Activated T-helper 2 cell treated with anti-CD3 and anti-CD28 coated beads, Interferon-gamma antibody, Interleukin-2, Interleukin-4, amounts not matched to agents 10 μg/mL and 5 μg/mL and 100 μg/mL, durations not matched to agents 14 hours and 24 hours and 36 hours (primary cell): ENCODE measurements at regions not wholly inside any gene's neighbourhood (a gene's known extent, or its start where the extent isn't known, plus 50 kb on each side); places are given as distances from the start of the nearest gene placed in this dataset.

Experiments
- DNase-seq: peaks from one replicate; pipeline ENCODE4 v3.0.0; 2021; ENCODE audit warnings: low spot score
- H3K27ac Mint-ChIP-seq: one replicate; pipeline ENCODE4 v1.8.0; 2021; ENCODE audit warnings: mixed read lengths
- H3K27me3 Mint-ChIP-seq: one replicate; pipeline ENCODE4 v1.8.0; 2021; ENCODE audit warnings: low read depth, mixed read lengths
- H3K36me3 Mint-ChIP-seq: one replicate; pipeline ENCODE4 v1.8.0; 2021; ENCODE audit warnings: low read depth, mixed read lengths
- H3K4me1 Mint-ChIP-seq: one replicate; pipeline ENCODE4 v1.8.0; 2021; ENCODE audit warnings: low read depth, mixed read lengths
- H3K4me3 Mint-ChIP-seq: one replicate; pipeline ENCODE4 v1.8.0; 2021; ENCODE audit warnings: low read depth, mild to moderate bottlenecking, moderate library complexity, mixed read lengths
- H3K9me3 Mint-ChIP-seq: one replicate; pipeline ENCODE4 v1.8.0; 2021; ENCODE audit warnings: mixed read lengths
- intact Hi-C: fragments of 100-400 bp; cut with micrococcal nuclease; formaldehyde crosslinking; loops from one replicate; pipeline ENCODE4 v1.15.1; 2023

- no peak for DNase-seq
- Mint-ChIP-seq H3K27ac (no peak overlapping the region), H3K4me3 (no peak overlapping the region), H3K4me1 (no peaks in the 10 kb centered on the region), H3K9me3 (peaks cover 36% of the 10 kb centered on the region), H3K36me3 (no peaks in the 10 kb centered on the region), H3K27me3 (no peaks in the 10 kb centered on the region)
- intact Hi-C loops, result no loop called here
Observed at GRCh38 chr1:105830571-105831146, 1225.8 kb upstream of the PRMT6 start.

DNA sequence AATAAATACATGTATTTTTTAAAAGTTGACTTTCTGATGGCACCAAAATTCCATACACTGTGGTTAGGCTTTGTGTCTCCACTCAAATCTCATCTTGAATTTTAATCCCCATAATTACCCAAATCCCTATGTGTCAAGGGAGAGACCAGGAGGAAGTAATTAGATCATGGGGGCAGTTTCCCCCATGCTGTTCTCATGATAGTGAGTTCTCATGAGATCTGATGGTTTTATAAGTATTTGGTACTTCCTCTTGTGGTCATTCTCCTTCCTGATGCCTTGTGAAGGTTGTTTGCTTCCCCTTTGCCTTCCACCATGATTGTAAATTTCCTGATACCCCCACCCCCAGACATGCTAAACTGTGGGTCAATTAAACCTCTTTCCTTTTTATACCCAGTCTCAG, 1218.4 kb upstream of the PRMT6 start:
- no peaks in the 10 kb centered on the region for H3K36me3 Mint-ChIP-seq
- H3K9me3 Mint-ChIP-seq, result peaks cover 27% of the 10 kb centered on the region
- H3K4me3 Mint-ChIP-seq, result no peak overlapping the region
- no peak for DNase-seq
- no peaks in the 10 kb centered on the region for H3K27me3 Mint-ChIP-seq
- H3K4me1 Mint-ChIP-seq, result no peaks in the 10 kb centered on the region
- no peak overlapping the region for H3K27ac Mint-ChIP-seq
- intact Hi-C loops, result no loop called here

DNA sequence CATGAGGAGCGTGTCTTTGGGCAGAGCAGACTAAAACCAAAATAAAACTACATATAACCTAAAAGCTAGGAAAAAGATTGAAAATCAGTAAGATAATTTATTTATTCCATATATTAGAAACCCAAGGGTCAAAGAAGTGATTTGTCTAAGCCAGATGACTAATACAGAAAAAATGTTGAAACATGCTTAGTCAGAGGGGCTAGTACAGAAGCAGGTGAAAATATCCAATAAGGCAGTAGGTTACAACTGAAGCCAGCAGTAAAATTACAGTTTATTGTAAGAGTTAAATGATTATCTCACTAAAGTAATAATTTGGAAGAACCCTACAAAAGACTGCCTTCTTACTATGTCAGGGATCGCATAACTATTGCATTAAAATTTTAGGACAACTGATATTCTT, 1190.9 kb upstream of the PRMT6 start:
- Mint-ChIP-seq H3K27me3 (no peaks in the 10 kb centered on the region), H3K4me1 (no peaks in the 10 kb centered on the region), H3K9me3 (peaks cover 29% of the 10 kb centered on the region), H3K36me3 (no peaks in the 10 kb centered on the region), H3K4me3 (no peak overlapping the region), H3K27ac (no peak overlapping the region)
- DNase-seq, result no peak
- intact Hi-C loops, result no loop called here

DNA sequence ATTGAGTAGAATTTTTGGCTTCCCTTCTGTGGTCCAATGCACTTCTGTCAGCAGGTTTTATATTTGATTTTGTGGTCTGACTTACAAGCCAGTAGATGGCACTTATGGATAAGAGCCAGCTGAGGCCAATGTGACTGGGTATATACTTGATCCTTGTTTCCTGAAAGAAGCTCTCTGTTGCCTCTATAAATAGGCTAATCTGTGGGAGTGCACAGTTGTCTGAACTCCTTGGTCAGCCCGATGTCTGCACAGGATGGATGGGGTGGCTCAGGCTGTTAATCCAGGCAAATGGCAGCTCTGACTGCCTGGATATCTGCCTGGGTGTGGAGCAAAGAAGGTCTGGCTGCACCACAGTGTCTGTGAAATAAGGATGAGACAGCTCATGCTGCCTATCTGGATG, 1183.7 kb upstream of the PRMT6 start:
- no peaks in the 10 kb centered on the region for H3K27me3 Mint-ChIP-seq
- no peak overlapping the region for H3K4me3 Mint-ChIP-seq
- no peak overlapping the region for H3K27ac Mint-ChIP-seq
- no peak for DNase-seq
- H3K9me3 Mint-ChIP-seq, result peaks cover 33% of the 10 kb centered on the region
- intact Hi-C loops, result no loop called here
- no peaks in the 10 kb centered on the region for H3K36me3 Mint-ChIP-seq
- H3K4me1 Mint-ChIP-seq, result no peaks in the 10 kb centered on the region

DNA sequence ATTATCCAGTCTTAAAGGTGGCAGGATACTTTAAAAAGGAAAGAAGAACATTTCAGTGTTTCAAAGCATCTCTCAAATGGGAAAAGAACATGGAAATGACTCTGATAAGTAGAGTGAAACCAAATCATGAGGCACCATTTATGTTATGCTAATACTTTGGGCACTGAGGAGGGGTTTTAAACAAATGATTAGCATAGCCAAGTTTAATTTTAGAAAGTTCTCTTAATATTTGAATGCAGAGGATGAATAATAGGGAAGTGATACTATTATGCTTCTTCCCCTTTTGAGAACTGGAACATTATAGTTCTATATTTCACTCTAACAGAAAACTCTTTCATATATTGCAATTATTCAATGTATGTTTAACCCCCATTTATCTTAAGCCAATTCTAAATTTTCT, 1181.9 kb upstream of the PRMT6 start:
- Mint-ChIP-seq H3K36me3 (no peaks in the 10 kb centered on the region), H3K9me3 (peaks cover 37% of the 10 kb centered on the region), H3K27ac (no peak overlapping the region), H3K4me1 (no peaks in the 10 kb centered on the region), H3K27me3 (no peaks in the 10 kb centered on the region), H3K4me3 (no peak overlapping the region)
- no peak for DNase-seq
- intact Hi-C loops, result no loop called here

DNA sequence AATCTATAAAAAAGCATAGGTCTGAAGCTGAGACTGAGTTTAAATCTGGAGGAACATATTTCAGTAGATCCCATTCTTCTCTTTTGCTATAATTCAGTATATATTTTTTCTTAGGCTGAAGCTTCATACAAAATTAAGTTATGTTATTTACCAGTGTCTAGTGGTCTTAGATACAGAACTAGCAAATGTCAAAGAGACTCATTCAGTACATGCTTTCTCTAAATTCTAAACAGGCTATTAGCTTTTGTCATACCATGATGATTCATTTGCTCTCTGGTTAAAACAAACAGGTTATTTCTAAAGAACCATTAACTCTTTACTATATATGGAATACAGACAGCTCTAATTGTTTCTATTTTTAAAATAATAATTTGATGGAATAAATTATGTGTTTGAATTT, 1170.2 kb upstream of the PRMT6 start:
- Mint-ChIP-seq H3K4me3 (no peak overlapping the region), H3K36me3 (no peaks in the 10 kb centered on the region), H3K27ac (no peak overlapping the region), H3K4me1 (no peaks in the 10 kb centered on the region), H3K9me3 (peaks cover 31% of the 10 kb centered on the region), H3K27me3 (no peaks in the 10 kb centered on the region)
- intact Hi-C loops, result no loop called here
- no peak for DNase-seq

GRCh38 chr1:105891308-105891707, 1165.2 kb upstream of the PRMT6 start:
- H3K9me3 Mint-ChIP-seq, result peaks cover 50% of the 10 kb centered on the region
- intact Hi-C loops, result no loop called here

DNA sequence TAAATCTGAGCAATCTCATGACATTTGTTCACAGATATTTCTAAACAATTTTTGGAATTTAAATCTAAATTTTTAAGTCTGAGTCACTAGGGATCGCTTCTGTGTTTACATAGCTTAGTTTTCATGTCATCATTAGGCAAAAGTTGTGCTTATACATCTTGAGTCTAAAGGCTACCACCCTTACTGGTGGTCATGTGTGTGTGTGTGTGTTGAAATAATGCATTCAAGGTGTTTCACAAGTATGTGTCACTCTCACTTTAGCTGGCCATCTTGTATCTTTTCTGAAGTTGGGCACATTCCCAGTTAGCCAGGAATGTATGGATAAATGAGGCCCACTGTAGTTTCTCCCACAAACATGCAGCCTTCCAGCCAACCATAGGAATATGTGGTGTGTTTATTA, 1162.5 kb upstream of the PRMT6 start:
- no peaks in the 10 kb centered on the region for H3K4me1 Mint-ChIP-seq
- no peaks in the 10 kb centered on the region for H3K27me3 Mint-ChIP-seq
- no peaks in the 10 kb centered on the region for H3K36me3 Mint-ChIP-seq
- no peak overlapping the region for H3K27ac Mint-ChIP-seq
- peaks cover 65% of the 10 kb centered on the region for H3K9me3 Mint-ChIP-seq
- DNase-seq, result no peak
- intact Hi-C loops, result no loop called here
- no peak overlapping the region for H3K4me3 Mint-ChIP-seq

More at GRCh38 chr1:105891308-105891707, 1165.2 kb upstream of the PRMT6 start:
- no peaks in the 10 kb centered on the region for H3K27me3 Mint-ChIP-seq
- H3K4me1 Mint-ChIP-seq, result no peaks in the 10 kb centered on the region
- DNase-seq, result no peak
- H3K27ac Mint-ChIP-seq, result no peak overlapping the region
- H3K4me3 Mint-ChIP-seq, result no peak overlapping the region
- H3K36me3 Mint-ChIP-seq, result no peaks in the 10 kb centered on the region

- Mint-ChIP-seq H3K36me3 (no peaks in the 10 kb centered on the region), H3K4me3 (no peak overlapping the region), H3K4me1 (no peaks in the 10 kb centered on the region), H3K27ac (no peak overlapping the region), H3K9me3 (peaks cover 19% of the 10 kb centered on the region), H3K27me3 (no peaks in the 10 kb centered on the region)
- no peak for DNase-seq
- intact Hi-C loops, result no loop called here
Observed at GRCh38 chr1:105909811-105910210, 1146.7 kb upstream of the PRMT6 start.

DNA sequence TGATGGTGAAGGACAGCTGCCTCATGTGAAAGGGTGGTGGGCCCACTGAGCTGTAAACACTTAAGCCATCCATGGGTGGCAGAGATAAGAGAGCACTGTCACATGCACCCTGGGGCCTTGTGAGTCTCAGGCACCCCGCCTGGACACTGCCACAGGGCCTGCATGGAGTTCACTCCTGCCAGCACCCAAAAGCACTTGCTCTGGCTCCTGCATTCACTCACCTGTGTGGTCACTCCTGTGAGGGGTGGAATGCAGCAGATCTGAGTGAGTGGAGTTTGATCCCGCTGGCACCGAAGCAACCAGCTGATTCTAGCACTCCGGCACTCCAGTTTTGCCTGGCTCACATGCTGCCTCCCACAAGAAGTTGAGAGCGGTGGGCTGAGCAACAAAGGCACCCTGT, 1142.1 kb upstream of the PRMT6 start:
- intact Hi-C loops, result no loop called here
- no peak for DNase-seq
- no peak overlapping the region for H3K4me3 Mint-ChIP-seq
- no peaks in the 10 kb centered on the region for H3K27me3 Mint-ChIP-seq
- H3K27ac Mint-ChIP-seq, result no peak overlapping the region
- no peaks in the 10 kb centered on the region for H3K4me1 Mint-ChIP-seq
- peaks cover 24% of the 10 kb centered on the region for H3K9me3 Mint-ChIP-seq
- H3K36me3 Mint-ChIP-seq, result no peaks in the 10 kb centered on the region

- no peak overlapping the region for H3K27ac Mint-ChIP-seq
- no peak for DNase-seq
- H3K27me3 Mint-ChIP-seq, result no peaks in the 10 kb centered on the region
- no peaks in the 10 kb centered on the region for H3K36me3 Mint-ChIP-seq
- no peak overlapping the region for H3K4me3 Mint-ChIP-seq
- intact Hi-C loops, result no loop called here
- H3K4me1 Mint-ChIP-seq, result no peaks in the 10 kb centered on the region
- H3K9me3 Mint-ChIP-seq, result peaks cover 47% of the 10 kb centered on the region
Observed at GRCh38 chr1:105934806-105935205, 1121.7 kb upstream of the PRMT6 start.

- Mint-ChIP-seq H3K4me3 (no peak overlapping the region), H3K27ac (no peak overlapping the region), H3K4me1 (no peaks in the 10 kb centered on the region), H3K9me3 (peaks cover 40% of the 10 kb centered on the region), H3K27me3 (no peaks in the 10 kb centered on the region), H3K36me3 (no peaks in the 10 kb centered on the region)
- intact Hi-C loops, result no loop called here
- DNase-seq, result no peak
Observed at GRCh38 chr1:105964879-105965278, 1091.6 kb upstream of the PRMT6 start.

DNA sequence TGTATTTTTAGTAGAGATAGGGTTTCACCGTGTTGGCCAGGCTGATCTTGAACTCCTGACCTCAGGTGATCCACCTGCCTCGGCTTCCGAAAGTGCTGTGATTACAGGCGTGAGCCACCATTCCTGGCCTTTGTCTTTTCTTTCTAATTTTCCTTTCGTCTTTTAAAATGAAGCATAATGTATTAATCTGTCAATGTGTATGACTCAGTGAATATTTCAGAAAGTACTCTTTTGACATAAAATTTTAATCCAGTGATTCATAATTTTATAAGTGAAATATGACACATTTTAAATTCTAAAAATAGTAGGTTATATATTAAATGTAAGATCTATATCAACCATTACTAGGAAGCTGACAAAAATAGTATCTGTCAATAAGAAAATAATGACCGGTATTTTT, 1059.0 kb upstream of the PRMT6 start:
- Mint-ChIP-seq H3K27ac (no peak overlapping the region), H3K27me3 (no peaks in the 10 kb centered on the region), H3K9me3 (peaks cover 31% of the 10 kb centered on the region), H3K4me1 (no peaks in the 10 kb centered on the region), H3K36me3 (no peaks in the 10 kb centered on the region), H3K4me3 (no peak overlapping the region)
- no peak for DNase-seq
- intact Hi-C loops, result no loop called here

DNA sequence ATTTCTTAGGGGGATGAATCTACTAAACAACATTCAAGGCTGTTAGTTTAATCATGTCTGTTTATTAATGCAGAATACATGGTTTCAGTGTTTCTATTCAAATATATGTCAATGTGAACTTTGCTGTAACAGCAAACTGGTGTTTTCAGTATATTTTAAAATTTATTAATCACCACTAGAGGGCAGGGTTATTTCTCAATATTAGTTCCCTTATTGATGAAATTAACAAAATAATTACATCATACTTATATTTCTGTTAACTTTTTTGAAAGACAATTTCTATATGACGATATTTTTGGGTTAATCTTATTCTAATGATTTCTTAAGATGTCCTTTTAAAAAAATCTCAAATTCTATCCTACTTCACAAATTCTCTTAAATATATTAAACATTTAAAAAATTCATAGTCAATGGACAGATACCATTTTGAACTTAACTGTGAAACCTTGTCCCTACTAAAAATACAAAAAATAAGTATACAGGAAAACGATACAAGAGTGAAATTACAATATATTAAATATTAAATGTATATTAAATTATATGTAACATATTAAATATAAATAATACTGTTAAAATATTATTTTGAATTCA, 1034.1 kb upstream of the PRMT6 start:
- H3K4me1 Mint-ChIP-seq, result no peaks in the 10 kb centered on the region
- H3K27ac Mint-ChIP-seq, result no peak overlapping the region
- H3K9me3 Mint-ChIP-seq, result peaks cover 6% of the 10 kb centered on the region
- intact Hi-C loops, result no loop called here
- H3K27me3 Mint-ChIP-seq, result no peaks in the 10 kb centered on the region
- H3K4me3 Mint-ChIP-seq, result no peak overlapping the region
- no peaks in the 10 kb centered on the region for H3K36me3 Mint-ChIP-seq
- DNase-seq, result no peak
